KMS-11 (cell line): ENCODE measurements at regions not wholly inside any gene's neighbourhood (a gene's known extent, or its start where the extent isn't known, plus 50 kb on each side); places are given as distances from the start of the nearest gene placed in this dataset.

Experiments used
- H2AFZ ChIP-seq: fragments of 200-600 bp; sonication (generic); 2 replicates; pipeline ENCODE4 v1.6.1; 2016; ENCODE audit warnings: antibody characterized with exemption, mixed run types, low read depth
- H3K27ac ChIP-seq: fragments of 200-600 bp; sonication (generic); 2 replicates; pipeline ENCODE4 v1.6.1; 2016; ENCODE audit warnings: mild to moderate bottlenecking, mixed run types
- H3K27me3 ChIP-seq: fragments of 200-600 bp; sonication (generic); 2 replicates; pipeline ENCODE4 v1.6.1; 2017; ENCODE audit warnings: mild to moderate bottlenecking, low read depth, mixed run types, moderate library complexity; ENCODE audit not compliant: insufficient read depth
- H3K36me3 ChIP-seq: fragments of 200-600 bp; sonication (generic); 2 replicates; pipeline ENCODE4 v1.6.1; 2017; ENCODE audit warnings: mild to moderate bottlenecking, mixed run types; ENCODE audit not compliant: insufficient read depth
- H3K4me1 ChIP-seq: fragments of 200-600 bp; sonication (generic); 2 replicates; pipeline ENCODE4 v1.6.1; 2016; ENCODE audit warnings: mild to moderate bottlenecking, low read depth, mixed run types; ENCODE audit not compliant: poor library complexity, severe bottlenecking
- H3K4me2 ChIP-seq: fragments of 200-600 bp; sonication (generic); 2 replicates; pipeline ENCODE4 v1.7.0; 2016; ENCODE audit warnings: mild to moderate bottlenecking, mixed run types
- H3K4me3 ChIP-seq: fragments of 200-600 bp; sonication (generic); IDR thresholded peaks from 2 replicates; pipeline ENCODE4 v1.6.1; 2017; ENCODE audit warnings: low read depth, low read length, mixed read lengths; ENCODE audit not compliant: insufficient read depth
- H3K79me2 ChIP-seq: fragments of 200-600 bp; sonication (generic); 2 replicates; pipeline ENCODE4 v1.6.1; 2016; ENCODE audit warnings: low read depth, mixed run types; ENCODE audit not compliant: insufficient read depth
- H3K9ac ChIP-seq: fragments of 200-600 bp; sonication (generic); 2 replicates; pipeline ENCODE4 v1.6.1; 2016; ENCODE audit warnings: mild to moderate bottlenecking, mixed run types
- H4K20me1 ChIP-seq: fragments of 200-600 bp; sonication (generic); 2 replicates; pipeline ENCODE4 v1.6.1; 2016; ENCODE audit warnings: mild to moderate bottlenecking, mixed run types; ENCODE audit not compliant: insufficient read depth
- TF ChIP-seq, protein P1 (sequence below): fragments of 200-600 bp; sonication (generic); conservative IDR thresholded peaks from 2 replicates; pipeline ENCODE4 v1.6.1; 2017; ENCODE audit warnings: low read depth, mild to moderate bottlenecking, antibody characterized with exemption, low read length, moderate library complexity, mixed read lengths

DNA sequence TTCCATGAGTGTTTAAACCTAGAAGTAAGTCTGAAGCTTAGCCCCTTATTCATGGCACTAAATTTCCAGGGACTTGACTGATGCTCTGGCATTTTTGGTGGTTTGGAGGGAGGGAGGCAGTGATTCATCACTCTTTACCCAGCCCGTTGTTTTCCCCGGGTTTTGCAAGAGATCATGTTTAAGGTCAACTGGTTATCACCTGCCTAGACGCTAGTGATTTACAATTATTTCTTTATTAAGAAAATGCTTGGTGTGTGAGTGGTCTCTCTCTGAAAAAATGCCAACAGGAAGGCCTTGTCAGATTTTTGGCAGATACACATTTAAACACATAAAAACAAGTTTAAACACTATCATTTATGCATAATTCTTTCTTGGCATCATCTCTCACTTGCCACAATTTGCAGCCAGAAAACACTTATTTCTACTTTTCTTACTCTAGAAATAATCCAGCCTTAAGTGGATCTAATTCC lies 737.9 kb upstream of the ZNF608 start:
- Histone ChIP-seq H4K20me1 (no peaks in the 10 kb centered on the region), H3K4me1 (no peaks in the 10 kb centered on the region), H3K4me2 (no peak overlapping the region), H3K36me3 (no peaks in the 10 kb centered on the region), H3K79me2 (no peaks in the 10 kb centered on the region), H2AFZ (no peak overlapping the region), H3K4me3 (no peak overlapping the region), H3K9ac (no peak overlapping the region), H3K27me3 (no peaks in the 10 kb centered on the region), H3K27ac (no peak overlapping the region)
- TF ChIP-seq, protein P1, sequence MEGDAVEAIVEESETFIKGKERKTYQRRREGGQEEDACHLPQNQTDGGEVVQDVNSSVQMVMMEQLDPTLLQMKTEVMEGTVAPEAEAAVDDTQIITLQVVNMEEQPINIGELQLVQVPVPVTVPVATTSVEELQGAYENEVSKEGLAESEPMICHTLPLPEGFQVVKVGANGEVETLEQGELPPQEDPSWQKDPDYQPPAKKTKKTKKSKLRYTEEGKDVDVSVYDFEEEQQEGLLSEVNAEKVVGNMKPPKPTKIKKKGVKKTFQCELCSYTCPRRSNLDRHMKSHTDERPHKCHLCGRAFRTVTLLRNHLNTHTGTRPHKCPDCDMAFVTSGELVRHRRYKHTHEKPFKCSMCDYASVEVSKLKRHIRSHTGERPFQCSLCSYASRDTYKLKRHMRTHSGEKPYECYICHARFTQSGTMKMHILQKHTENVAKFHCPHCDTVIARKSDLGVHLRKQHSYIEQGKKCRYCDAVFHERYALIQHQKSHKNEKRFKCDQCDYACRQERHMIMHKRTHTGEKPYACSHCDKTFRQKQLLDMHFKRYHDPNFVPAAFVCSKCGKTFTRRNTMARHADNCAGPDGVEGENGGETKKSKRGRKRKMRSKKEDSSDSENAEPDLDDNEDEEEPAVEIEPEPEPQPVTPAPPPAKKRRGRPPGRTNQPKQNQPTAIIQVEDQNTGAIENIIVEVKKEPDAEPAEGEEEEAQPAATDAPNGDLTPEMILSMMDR: no peak

DNA sequence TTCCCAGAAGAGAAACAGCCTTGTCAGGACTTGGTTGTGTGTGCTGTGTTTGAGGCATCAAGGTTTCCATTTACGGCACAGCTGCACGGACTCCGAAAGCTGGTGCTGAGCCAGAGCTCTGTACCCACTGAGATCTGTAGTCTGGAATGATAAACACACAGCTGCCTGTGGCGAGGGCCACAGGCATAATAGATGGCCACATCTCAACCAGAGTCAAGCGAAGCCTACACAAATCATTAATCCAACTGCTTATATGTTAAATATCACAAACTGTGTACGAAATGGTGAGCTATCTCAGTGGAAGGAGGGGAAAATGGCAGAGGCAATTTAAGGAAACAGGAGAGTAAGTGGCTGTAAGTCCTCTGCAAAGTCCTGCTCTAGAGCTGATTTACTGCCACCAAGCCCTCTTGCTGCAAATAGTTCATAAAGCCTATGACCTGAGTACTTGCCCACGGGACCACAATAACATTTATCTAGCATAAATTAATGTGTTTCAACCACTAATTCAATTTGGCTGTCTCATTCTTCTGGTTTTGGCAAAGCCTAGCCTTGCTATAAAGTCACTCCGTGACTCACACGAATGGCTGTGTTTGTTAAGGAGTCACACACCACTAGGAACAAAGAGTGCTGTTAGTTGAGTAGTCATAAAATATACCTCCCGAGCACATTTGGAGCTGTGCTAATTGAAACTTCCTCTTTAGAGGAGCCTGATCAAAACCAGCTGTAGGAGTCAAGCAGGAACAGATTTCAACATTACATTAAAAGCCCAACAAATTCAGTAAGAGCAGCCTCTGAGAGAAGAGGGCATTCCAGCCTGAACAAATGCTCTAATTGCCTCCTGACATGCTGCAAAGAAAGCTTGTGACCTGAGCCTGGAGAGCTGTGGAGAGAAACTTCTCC lies 738.6 kb upstream of the ZNF608 start:
- Histone ChIP-seq H3K36me3 (no peaks in the 10 kb centered on the region), H3K27me3 (no peaks in the 10 kb centered on the region), H3K4me2 (no peak overlapping the region), H4K20me1 (no peaks in the 10 kb centered on the region), H3K27ac (no peak overlapping the region), H2AFZ (no peak overlapping the region), H3K9ac (no peak overlapping the region), H3K79me2 (no peaks in the 10 kb centered on the region), H3K4me3 (no peak overlapping the region), H3K4me1 (no peaks in the 10 kb centered on the region)
- TF ChIP-seq, protein P1: no peak

DNA sequence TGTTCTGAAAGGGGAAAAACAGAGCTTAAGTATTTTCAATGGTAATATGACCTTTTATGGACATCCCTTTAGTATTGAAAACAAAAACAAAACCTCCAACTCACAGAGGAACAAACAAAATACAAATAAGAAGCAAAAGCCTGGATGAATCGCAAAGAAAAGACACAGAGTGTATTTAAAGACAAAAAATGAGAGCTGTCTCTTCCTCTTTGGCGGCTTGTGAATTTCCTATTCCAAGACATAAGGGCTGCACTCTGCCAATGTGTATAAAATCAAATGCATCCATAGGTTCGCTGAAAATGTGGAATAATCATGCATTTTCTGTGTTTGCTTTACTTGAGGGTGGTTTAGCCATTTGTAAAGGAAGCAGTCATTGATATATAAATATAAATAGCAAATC lies 739.3 kb upstream of the ZNF608 start:
- H3K9ac ChIP-seq: no peak overlapping the region

DNA sequence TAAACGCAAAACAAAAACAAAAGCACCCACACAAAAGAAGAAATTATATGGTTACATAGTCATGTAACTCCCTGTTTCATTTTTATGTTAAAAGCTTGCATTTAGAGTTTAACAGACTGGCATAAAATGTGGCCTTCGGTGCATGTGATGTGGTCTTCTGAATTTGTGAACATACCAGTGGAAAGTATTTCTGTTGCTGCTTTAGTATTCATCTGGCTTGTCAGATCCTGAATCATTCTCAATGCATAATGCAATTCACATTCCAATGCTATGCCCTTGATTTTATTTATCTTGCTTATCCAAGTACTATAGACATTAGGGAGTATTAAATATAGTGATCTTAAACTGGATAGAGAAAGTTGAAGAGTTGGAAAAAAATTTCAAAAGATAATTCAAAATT lies 740.2 kb upstream of the ZNF608 start:
- no peak overlapping the region for H3K4me2 ChIP-seq
- no peak overlapping the region for H3K4me3 ChIP-seq
- TF ChIP-seq, protein P1: no peak
- H3K79me2 ChIP-seq: no peaks in the 10 kb centered on the region
- H4K20me1 ChIP-seq: no peaks in the 10 kb centered on the region
- H3K9ac ChIP-seq: no peak overlapping the region
- H3K36me3 ChIP-seq: no peaks in the 10 kb centered on the region
- H3K4me1 ChIP-seq: no peaks in the 10 kb centered on the region
- no peaks in the 10 kb centered on the region for H3K27me3 ChIP-seq
- no peak overlapping the region for H2AFZ ChIP-seq
- H3K27ac ChIP-seq: no peak overlapping the region

More for the DNA sequence above, 739.3 kb upstream of the ZNF608 start:
- H3K4me2 ChIP-seq: no peak overlapping the region
- H2AFZ ChIP-seq: no peak overlapping the region
- TF ChIP-seq, protein P1: no peak
- H3K27ac ChIP-seq: no peak overlapping the region
- no peaks in the 10 kb centered on the region for H3K4me1 ChIP-seq
- H3K27me3 ChIP-seq: no peaks in the 10 kb centered on the region
- no peak overlapping the region for H3K4me3 ChIP-seq
- no peaks in the 10 kb centered on the region for H3K36me3 ChIP-seq
- H3K79me2 ChIP-seq: no peaks in the 10 kb centered on the region
- no peaks in the 10 kb centered on the region for H4K20me1 ChIP-seq
